Erythroblast (primary cell): ENCODE measurements at regions not wholly inside any gene's neighbourhood (a gene's known extent, or its start where the extent isn't known, plus 50 kb on each side); places are given as distances from the start of the nearest gene placed in this dataset.

Experiments
- GATA1 ChIP-seq: IDR thresholded peaks from 2 replicates; pipeline ENCODE4 v1.6.1; 2011; ENCODE audit warnings: low read depth, mild to moderate bottlenecking, control low read depth, low read length, moderate library complexity
- POLR2A ChIP-seq: IDR thresholded peaks from 2 replicates; pipeline ENCODE4 v1.6.1; 2011; ENCODE audit warnings: mild to moderate bottlenecking, low read length

GRCh38 chr21:16742131-16742641 is 770.7 kb upstream of the CXADR start:
- TF ChIP-seq POLR2A (no peak), GATA1 (no peak)
